GM19328 (cell line): ENCODE measurements at regions not wholly inside any gene's neighbourhood (a gene's known extent, or its start where the extent isn't known, plus 50 kb on each side); places are given as distances from the start of the nearest gene placed in this dataset.
"Not testable (repeated sequence)": the region's sequence is repeated elsewhere in the genome, so short reads cannot be mapped to it uniquely, and the experiment has no call there.

Source experiments
- ATAC-seq: cut with Tn5 transposase; IDR thresholded peaks from one replicate; pipeline ENCODE4 v1.9.1; 2021; ENCODE audit warnings: mild to moderate bottlenecking, moderate library complexity; ENCODE audit not compliant: unreplicated experiment

- ATAC-seq = no peak
Measured at GRCh38 chr9:26789959-26790358, 102.6 kb downstream of the CAAP1 start.

DNA sequence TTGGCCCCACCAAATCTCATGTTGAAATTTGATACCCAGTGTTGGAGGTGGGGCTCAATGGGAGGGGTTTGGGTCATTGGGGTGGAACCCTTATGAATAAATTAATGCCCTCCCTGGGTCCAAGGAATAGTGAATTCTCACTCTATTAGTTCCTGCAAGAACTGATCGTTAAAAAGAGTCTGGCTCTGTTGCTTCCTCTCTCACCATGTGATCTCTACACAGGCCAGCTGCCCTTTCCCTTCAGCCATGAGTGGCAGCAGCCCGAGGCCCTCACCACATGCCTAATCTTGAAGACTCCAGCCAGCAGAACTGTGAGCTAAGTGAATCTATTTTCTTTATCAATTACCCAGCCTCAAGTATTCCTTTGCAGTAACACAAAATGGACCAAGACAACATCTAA lies 106.0 kb downstream of the CAAP1 start:
- ATAC-seq = no peak

GRCh38 chr9:26782899-26783298 lies 109.7 kb downstream of the CAAP1 start:
- no peak for ATAC-seq

DNA sequence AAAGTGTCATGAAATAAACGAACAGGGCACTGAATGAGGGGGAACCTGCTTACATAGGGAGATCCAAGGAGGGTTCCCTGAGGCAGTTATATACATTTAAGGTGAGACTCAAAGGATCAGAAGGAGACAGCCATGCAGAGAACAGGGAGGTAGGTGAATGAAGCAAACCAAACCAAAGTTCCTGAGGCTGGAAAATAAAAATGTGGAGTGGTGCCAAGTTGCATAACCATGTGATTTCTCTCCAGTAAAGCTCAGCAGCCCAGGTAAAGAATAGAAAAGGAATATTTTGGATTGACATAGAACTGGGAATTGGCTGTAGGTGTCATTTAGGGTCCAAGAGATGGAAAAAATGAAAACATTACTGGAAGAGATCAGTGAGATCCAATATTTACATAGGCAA lies 110.7 kb downstream of the CAAP1 start:
- no peak for ATAC-seq

DNA sequence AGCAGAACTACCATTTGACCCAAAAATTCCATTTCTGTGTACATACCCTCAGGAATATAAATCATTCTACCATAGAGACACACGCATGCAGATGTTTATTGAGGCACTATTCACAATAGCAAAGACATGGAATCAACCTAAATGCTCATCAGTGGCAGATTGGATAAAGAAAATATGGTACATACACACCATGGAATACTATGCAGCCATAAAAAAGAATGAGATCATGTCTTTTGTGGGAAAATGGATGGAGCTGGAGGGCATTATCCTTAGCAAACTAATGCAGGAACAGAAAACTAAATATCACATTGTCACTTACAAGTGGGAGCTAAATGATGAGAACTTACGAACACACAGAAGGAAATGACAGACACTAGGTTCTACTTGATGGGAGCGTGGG lies 112.3 kb downstream of the CAAP1 start:
- not testable (repeated sequence) for ATAC-seq

DNA sequence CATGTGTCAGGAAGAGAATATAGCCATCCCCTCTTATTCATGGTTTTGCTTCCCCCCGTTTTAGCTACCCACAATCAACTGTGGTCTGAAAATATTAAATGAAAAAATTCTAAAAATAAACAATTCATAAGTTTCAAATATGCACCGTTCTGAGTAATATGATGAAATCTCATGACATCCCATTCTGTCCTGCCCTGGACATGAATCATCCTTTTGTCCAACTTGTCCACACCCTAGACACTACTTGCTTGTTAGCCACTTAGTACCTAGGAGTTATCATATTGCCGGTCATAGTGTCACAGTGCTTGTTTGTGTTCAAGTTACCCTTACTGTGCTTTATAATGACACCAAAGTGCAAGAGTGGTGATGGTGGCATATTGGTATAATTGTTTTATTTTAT lies 113.5 kb downstream of the CAAP1 start:
- ATAC-seq = no peak

- ATAC-seq = no peak
Measured at GRCh38 chr9:26775391-26775790, 117.2 kb downstream of the CAAP1 start.

GRCh38 chr9:26773056-26773455 lies 119.5 kb downstream of the CAAP1 start:
- no peak for ATAC-seq

DNA sequence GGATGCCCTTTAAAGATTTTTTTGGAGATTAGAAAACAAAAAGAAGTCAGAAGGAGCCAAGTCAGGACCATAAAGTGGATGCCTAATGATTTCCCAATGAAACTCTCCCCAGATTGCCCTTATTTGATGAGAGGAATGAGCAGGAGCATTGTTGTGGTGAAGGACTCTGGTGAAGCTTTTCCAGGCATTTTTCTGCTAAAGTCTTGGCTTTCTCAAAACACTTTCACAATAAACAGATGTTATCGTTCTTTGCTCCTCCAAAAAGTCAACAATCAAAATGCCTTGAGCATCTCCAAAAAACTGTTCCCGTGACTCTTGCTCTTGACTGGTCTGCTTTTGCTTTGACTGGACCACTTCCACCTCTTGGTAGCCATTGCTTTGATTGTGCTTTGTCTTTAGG lies 121.8 kb downstream of the CAAP1 start:
- ATAC-seq = no peak

- no peak for ATAC-seq
Measured at GRCh38 chr9:26768145-26768544, 124.5 kb downstream of the CAAP1 start.

DNA sequence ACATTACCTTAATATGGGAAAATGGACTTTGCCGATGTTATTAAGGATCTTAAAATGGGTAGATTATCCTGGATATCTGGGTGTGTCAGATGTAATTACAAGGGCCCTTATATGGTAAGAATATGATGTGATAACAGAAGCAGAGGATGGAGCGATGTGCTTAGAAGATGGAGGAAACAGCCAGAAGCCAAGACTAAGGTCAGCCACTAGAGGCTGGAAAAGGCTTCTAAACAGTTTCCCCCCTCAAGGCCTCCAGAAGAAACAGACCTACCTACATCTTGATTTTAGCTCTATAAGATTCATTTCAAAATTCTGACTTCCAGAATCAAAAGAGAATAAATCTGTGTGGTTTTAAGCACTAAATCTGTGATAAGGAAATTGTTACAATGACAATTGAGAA lies 131.9 kb downstream of the CAAP1 start:
- no peak for ATAC-seq

DNA sequence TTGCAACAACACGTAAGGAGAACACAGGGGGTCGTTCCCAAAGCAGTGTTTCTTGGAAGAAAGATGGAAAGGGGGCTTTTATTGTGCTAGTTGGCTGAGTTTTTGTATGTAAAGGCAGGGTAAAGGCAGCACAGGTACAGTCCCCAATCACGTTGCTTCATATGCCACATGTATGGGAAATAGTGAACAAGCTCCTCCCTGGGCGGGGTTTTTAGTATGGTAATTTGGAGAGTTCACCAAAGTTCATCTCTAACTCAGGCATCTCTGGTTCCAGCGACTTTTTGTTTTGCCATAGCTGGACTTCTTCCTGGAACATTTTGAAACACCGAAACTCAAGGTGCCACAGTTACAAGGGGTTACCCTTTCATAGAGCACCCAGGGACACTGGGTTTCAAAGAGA lies 133.9 kb downstream of the CAAP1 start:
- no peak for ATAC-seq

DNA sequence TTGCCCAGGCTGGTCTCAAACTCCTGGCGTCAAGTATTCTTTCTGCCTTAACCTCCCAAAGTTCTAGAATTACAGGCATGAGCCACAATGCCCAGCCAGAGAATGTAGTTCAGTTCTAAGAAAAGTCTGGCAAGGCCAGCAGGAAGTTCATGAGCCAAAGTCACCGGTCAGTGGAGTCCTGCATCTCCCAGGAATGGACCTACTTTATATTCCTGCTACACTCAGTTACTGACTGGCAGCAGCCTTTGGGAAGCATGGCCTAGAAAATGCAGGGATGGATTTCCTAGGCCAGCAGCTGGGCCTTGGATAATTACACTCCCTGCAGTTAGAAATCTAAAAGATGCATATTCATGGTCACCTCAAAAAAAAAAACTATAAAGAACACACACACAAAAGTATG lies 135.7 kb downstream of the CAAP1 start:
- ATAC-seq = no peak

DNA sequence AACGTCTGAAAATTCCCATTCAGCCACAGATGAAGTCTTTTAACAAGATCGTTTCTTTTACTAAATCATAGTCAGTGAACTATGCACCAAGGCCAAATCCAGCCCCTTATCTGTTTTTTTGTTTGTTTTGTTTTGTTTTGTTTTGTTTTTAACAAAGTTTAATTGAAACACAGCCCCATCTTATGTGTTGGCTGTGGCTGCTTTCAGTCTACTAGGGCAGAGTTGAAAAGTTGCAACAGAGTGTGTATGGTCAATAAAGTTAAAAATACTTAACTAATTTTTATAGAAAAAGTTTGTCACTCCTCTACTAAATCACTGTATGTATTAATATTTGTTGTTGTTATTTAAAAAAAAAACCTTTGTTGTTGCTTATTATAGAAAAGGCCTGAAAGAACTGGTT lies 137.1 kb downstream of the CAAP1 start:
- no peak for ATAC-seq

DNA sequence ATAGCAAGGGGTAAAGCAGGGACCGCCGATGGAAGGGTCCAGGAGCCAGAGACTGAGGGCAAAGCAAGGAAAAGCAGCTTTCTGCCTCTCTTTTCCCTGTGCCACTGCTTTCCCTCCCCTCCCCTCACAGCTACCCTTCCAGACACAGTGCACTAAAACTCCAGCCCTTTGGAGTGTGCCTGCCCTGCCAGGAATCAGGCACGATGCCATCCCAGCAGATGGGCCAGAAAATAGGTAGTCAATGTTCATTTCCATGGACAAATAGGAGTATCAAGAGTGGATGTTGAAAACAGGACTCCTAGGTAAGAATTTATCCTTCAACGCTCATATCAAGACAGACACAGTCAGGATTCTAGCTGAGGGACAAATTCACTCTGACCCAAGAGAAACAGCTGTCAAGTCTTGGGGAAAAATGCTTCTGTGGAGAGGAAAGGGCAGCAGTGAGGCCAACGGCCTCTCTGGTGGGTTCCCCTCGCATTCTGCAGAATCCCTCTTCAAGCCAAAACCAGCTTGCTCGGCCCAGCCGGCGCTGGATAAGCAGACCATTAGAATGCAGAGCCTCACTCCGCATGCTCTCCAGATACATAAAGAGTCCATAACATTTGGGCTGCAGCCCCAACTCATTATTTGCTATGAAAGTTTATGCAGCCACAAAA lies 138.0 kb downstream of the CAAP1 start:
- no peak for ATAC-seq

GRCh38 chr9:26753971-26754370 lies 138.6 kb downstream of the CAAP1 start:
- ATAC-seq = no peak

- no peak for ATAC-seq
Measured at GRCh38 chr9:26750162-26750561, 142.4 kb downstream of the CAAP1 start.

- no peak for ATAC-seq
Measured at GRCh38 chr9:26748449-26749058, 144.0 kb downstream of the CAAP1 start.

DNA sequence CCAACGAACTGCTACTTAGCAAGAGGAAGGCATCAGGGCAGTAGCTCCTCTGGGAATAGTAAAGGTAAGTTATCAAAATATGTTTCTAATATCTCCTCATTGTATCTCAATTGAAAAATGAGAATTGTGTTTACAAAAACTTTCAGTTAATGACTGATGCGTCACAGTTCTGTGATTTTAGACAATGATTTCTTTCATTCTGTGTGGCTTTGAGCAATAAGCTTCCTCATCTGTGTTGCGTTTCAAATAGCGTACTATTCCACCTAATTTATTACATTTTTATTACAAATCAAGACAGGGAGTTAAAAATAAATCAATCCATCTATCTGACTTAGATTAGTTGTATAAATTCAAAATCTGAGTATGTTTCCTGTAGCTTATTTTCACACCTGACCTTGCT lies 145.0 kb downstream of the CAAP1 start:
- ATAC-seq = no peak

- ATAC-seq = peak; percentile 83
Measured at GRCh38 chr9:26746357-26747072, 146.1 kb downstream of the CAAP1 start.

DNA sequence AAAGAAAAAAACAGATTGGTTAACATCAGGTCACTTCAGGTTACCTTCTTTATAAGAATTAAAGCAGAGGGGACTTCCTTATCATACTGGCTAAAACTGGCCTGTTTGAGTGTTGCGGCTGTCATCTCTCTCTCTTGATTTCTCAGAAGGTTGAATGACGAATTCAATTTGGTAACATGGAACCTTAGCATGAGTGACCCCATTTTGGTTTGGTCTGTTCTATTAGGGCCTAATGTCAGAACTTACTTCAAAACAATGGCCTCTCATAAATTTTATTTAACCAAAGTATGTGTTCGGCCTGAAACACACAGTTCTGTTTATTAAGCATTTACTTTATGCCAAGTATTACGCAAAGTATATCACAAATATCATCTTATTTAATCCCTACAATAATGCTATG lies 147.5 kb downstream of the CAAP1 start:
- ATAC-seq = no peak

DNA sequence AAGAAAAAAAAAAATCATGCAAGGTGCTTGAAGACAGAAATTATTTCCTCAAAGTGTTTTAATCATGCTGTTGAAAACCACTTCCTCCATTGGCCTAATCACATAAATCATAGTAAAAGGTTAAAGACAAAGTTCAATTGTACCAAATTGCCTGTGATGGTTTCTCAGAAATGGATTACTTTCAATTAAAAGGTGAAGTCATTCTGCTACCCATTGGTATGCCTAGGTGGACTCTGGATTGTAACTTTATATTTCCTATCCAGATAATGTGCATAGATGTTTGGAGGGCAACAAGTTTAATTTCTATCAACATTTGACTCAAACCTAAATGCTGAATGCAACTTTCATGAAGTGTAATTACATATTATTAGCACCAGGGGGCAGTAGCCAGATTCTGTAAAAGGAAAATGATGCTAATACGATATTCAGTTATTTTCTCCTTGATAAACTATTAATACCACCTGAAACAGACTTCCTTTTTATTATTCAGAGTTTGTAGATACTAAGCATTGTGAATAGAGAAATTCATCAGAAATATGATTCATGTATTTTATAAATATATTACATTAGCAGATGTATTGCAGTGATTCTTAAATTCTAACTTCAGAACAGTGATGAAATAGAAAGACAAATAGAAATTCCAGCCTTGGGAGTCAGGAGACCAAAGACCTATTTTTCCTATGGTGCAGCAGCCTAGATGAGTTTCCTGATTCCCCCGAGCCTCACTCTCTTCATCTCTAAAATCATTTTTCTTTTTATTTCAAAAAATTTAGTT lies 148.2 kb downstream of the CAAP1 start:
- no peak for ATAC-seq
